CD4-positive, alpha-beta T cell treated with Interleukin-4 for 1 hour (primary cell): ENCODE measurements at regions not wholly inside any gene's neighbourhood (a gene's known extent, or its start where the extent isn't known, plus 50 kb on each side); places are given as distances from the start of the nearest gene placed in this dataset.
"Not testable (repeated sequence)": the region's sequence is repeated elsewhere in the genome, so short reads cannot be mapped to it uniquely, and the experiment has no call there.

Experiments
- DNase-seq, 2 donors: peaks; one replicate each; pipeline ENCODE4 v3.0.0-alpha.2; 2020 to 2022

DNA sequence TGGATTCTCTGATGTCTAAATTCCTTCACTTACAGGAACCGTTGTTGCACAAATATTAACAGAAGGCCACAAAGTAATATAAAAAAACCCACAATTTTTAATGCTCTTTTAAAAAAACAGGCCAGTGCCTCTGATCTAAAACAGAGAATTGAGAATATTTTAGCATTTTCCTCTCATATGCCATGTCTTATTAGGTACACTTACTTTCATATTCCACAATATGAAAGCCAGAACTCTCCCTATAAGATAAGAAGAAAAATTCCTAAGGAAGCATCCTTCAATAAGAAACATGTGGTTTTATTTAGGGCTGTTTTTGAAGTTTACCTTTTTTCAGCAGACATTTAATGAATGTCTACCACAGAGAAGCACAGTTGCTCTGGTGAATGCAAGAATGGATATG is 214.5 kb downstream of the FAT3 start:
- no peak for DNase-seq

GRCh38 chr11:92440701-92441442 is 216.3 kb downstream of the FAT3 start:
- DNase-seq: no peak

GRCh38 chr11:92441443-92441726 is 216.8 kb downstream of the FAT3 start:
- no peak for DNase-seq

GRCh38 chr11:92443199-92443598 is 218.6 kb downstream of the FAT3 start:
- DNase-seq: no peak

- DNase-seq: no peak
These were observed 223.0 kb downstream of the FAT3 start for GRCh38 chr11:92447586-92447985.

DNA sequence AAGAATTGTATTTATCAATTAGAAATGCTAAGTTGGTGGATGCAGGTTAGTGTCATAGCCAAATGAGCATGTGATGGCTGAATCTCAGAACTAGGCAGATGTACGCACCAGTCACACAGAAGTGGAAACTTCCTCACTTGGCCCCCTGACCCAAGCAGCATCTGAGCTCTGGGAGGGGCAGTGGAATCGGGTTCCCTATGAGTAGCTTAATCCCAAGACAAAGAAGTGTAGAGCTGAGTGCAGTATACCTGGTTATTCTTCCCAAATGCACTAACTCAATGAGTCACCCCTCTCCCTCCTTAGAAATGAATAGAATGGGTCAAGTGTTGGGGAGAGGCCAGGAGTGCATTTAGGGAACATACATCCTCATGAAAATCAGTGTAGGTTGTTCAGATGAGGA is 224.6 kb downstream of the FAT3 start:
- DNase-seq: no peak

DNA sequence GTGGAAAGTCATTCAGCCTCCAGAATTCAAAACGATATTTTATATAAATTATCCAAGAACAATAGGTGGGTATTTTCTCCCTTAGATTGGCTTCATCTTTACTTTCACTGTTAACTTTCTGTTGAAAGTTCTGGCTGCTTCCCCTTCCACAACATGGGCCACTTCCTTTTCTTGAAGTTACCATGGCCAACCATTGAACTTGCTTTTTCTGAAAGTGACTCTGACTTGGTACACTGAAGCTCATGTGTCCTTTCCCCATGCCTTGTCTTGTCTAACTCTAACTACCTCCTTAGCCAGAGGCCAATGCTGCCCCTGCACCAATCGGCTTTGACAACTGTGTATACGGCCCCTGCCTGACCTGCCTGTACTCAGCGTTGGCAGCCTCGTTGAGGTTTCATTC is 225.2 kb downstream of the FAT3 start:
- no peak for DNase-seq

DNA sequence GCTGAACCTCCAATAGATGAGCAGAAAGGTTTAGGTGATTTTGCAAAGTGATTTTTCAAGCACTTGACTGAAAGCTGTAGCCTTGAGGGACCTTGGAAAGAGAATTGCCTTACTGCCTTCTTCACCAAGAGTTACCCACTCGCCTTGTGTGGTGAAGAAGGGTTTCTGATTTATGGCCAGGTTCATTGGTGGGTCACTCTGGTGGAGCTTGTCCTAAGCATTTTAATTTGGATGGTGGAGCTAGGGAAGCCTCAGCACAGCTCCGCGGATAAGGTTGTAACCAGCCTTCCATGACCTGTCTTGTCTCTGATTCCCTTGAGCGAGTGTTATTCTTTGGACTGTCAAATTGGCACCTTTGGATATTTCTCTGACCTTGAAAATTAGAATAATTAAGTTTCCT is 226.4 kb downstream of the FAT3 start:
- no peak for DNase-seq

DNA sequence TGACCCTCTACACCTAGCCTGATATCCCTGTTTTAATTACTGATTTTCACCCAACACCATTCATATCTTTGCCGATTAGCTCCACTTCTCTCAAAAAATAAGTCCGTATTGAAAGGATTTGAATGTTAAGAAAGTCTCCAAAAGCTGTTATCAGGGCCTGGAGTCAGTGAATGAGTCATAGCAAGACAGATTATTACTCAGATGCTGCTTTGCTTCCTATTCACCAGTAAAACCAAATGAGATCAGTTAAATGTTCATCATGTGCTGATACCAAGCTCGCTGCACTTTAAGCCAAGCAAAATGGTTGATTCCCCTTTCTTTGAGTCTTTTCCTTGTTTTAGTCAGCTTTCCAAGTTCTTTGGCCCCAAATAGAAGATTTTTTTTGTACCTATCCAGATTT is 228.4 kb downstream of the FAT3 start:
- no peak for DNase-seq

- no peak for DNase-seq
These were observed 230.7 kb downstream of the FAT3 start for GRCh38 chr11:92455210-92455790.

DNA sequence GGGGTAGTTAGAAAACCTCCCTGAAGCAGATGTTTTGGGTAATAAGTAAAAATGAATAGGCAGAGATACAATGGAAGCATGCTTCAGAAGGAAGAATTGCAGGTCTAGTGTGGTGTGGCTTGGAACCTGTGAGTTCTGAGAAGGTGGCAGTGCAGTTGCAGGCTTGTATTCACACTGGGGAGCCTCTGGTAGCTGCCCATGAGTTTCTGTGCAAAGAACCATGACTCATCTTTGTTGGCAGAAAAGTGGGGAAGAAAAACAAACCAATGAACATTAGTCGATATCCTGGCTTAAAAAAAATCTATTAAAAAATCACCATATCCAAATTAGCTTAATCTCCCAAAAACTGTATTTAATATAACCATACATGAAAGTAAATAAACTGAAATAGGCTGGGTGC is 232.6 kb downstream of the FAT3 start:
- DNase-seq: no peak

- DNase-seq: no peak
These were observed 233.9 kb downstream of the FAT3 start for GRCh38 chr11:92458486-92458885.

DNA sequence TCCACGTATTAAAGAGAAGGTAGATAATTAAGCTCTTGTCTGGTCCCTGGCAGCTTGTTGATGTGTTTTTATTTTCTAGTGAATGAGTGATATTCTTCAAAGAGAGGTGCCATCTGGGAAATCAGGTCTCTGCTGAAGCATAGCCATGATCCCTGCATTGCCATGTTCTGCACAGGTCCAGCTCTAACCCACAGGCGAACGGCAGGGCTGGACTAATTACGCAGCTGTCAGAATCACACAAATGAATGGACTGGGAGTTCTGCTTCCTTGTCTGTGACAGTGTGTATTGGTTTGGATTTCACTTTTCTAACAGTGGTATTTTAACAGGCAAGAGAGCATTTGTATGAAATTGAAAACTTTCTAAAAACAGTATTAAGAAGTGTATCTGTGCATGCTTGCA is 235.6 kb downstream of the FAT3 start:
- no peak for DNase-seq

DNA sequence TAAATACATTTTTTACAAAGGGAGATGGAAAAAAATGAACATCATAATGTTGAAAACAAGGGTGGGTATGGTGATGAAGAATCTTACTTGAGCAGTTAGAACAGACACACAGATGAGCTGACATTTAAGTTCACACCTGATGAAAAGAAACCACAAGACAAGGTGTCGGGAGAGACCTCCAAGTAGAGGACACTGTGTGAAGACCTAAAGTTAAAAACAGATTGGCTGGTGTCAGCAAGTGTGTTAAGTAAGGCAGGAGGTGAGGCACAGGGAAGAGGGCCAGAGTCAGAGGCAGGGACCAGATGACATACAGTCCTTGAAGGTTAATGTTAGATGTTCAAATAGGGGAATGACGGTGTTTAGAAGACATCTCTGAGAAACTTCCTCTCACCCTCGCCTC is 236.8 kb downstream of the FAT3 start:
- DNase-seq: no peak

- no peak for DNase-seq
These were observed 238.2 kb downstream of the FAT3 start for GRCh38 chr11:92462821-92463220.

- no peak for DNase-seq
These were observed 240.2 kb downstream of the FAT3 start for GRCh38 chr11:92464822-92465221.

- not testable (repeated sequence) for DNase-seq
These were observed 240.8 kb downstream of the FAT3 start for GRCh38 chr11:92465410-92465809.

DNA sequence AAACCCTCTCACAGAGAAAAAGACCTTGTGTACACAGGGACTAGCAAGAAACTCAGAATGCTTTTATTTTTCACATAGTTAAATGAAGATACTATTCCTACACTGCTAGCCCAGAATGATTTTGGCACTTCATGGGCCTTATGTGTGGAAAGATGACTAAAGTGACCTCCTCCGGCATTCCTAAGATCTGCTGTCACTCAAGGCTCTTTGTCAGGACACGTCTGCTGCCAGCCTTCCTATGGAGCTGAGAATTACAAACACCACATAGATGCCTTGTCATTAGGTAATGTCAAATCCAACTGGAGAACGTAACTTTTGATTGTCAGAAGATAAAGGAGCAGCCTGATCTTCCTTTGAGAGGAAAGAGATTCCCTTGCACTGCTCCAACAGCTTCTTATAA is 249.1 kb downstream of the FAT3 start:
- no peak for DNase-seq

- no peak for DNase-seq
These were observed 250.7 kb downstream of the FAT3 start for GRCh38 chr11:92475316-92475715.

DNA sequence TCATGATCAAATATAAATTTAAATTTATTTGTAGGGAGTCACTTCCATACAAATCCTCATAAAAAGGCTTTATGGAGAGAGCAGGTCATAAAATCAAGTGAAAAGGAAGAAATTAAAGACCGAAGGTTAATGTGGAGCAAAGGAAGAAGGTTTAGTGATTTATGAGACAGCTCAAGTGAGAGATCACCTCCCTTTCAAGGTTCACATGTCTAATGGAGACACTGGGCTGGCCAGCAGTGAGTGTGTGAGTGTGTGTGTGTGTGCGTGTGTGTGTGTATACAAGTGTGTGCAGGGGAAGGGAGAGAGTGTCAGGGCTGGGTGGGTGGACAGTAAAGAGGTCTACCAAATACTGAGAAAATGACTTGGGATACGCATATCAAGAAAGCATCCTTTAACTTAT is 251.2 kb downstream of the FAT3 start:
- DNase-seq: no peak

DNA sequence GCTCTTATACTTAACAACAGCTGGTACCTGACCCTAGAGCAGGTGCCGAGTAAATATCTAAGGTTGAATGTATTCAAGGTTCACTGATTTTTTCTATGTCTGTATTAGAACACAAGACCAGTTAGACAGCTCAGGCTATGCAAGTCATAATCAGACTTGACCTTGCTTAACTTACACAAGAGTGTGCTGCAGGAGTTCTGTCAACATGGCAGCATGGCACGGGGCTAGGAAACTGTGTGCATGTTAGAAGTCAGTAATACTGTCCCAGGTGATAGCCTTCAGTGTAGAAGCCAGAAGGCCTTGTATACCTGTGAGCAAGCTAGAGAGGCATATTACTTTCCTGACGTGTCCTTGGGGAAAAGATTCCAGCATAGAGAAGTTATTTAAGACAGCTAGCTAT is 253.1 kb downstream of the FAT3 start:
- DNase-seq: no peak

DNA sequence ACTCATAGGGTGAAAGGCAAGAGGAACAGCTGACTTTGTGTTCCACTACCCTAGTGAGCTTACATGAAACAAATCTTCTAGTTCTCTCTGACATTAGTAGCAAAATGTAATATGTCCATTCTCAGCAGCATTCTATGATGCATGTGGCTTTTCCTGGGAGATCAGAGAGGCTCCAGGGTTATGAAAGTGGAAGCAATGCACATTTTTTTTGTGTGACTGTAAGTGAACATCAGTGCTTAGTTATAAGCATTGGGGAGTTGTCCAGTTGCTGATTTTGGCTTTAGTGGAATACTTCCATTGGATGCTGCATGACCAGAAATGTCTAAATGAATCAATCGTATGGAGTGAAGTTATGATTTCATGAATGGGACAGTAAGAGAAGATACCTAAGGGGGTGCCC is 255.9 kb downstream of the FAT3 start:
- no peak for DNase-seq

DNA sequence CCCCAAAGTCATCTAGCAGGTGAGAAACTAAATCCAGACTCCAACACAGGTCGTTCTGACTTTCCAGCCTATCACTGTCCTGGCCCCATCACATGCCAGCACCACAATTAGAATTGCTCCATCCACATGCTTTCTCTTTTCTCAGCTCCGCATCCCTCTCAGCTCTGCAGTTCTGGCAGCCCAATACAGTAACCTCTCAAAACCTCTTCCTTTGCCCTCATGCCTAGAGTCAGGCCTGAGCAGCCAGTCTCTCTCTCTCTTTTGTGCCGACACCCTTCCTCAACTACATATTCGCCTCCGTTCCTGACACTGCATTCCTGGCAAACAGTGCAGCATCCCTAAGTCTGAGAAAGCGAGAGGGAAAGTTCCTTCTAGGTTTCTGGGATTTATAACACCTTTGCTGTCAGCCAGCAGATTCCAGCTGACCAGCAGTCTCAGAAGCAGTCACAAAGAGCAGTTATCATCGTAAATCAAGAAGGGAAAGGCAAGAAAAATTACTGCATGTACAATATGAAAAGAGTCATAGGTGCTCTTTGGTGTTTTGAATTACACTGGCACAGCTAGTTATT is 258.0 kb downstream of the FAT3 start:
- DNase-seq: no peak

DNA sequence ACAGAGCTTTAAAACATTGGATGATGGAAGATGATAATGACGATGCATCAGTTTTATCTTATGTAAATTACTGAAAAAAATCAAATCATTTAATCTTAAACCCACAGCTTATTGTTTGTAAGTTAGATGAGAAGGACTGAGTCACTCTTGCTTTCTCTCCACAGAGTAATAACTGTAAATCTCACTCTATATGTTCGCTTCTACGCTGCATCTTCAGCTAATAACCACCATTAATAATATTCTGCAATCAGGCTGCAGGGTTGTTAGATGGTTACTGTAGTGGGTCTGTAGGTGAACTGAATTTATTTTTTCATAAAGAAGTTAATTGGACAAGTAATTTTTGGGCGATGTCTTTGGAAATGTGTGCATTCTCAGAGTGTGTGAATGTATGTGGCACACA is 260.0 kb downstream of the FAT3 start:
- DNase-seq: no peak

DNA sequence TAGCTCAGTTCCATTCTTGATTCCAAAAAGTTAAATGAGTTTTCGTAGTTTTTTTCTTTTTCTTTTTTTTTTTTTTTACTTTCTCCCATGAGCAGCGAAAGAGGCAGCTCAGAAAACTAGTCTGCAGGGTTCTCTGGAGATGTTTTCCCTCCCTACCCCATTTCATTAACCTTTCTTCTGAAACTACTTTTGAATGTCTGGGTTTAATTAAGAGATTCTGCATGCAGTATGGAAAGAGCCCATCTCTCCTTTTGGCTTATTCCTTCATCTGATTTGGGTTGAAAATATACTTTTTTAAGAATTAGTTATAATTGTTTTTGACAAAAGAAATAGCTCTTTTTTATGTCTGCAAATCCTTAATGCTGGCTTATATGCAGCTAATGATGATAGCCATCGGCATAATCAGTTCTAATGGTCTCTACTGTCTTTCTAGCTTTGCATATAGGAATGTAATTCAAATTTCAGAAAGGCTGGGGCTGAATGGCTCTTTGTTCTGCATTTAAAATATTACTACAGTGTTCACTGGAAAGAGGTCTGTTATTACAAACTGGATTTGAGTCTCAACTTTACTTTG is 265.3 kb downstream of the FAT3 start:
- DNase-seq: no peak
